ENCODE measurements at regions not wholly inside any gene's neighbourhood (a gene's known extent, or its start where the extent isn't known, plus 50 kb on each side); places are given as distances from the start of the nearest gene placed in this dataset.

- no peak for DNase-seq (ENCODE audit: low spot score)
Measured at GRCh38 chr14:65354715-65355114, 57.8 kb upstream of the FUT8 start.

- peak; percentile 46 for DNase-seq (ENCODE audit: low spot score)
Measured at GRCh38 chr14:65356327-65356836, 56.1 kb upstream of the FUT8 start.

GRCh38 chr14:65357113-65357512, 55.4 kb upstream of the FUT8 start:
- no peak for DNase-seq (ENCODE audit: low spot score)

- no peak for DNase-seq (ENCODE audit: low spot score)
Measured at GRCh38 chr14:65357689-65358088, 54.8 kb upstream of the FUT8 start.

- peak; percentile 14 for DNase-seq (ENCODE audit: low spot score)
Measured at GRCh38 chr14:65359503-65359902, 53.0 kb upstream of the FUT8 start.

- DNase-seq (ENCODE audit: low spot score) = no peak
Measured at GRCh38 chr14:65360144-65360784, 52.3 kb upstream of the FUT8 start.

- DNase-seq (ENCODE audit: low spot score) = no peak
Measured at GRCh38 chr14:65361920-65362319, 50.6 kb upstream of the FUT8 start.

All from COLO829 (cell line).